ENCODE measurements at regions not wholly inside any gene's neighbourhood (a gene's known extent, or its start where the extent isn't known, plus 50 kb on each side); places are given as distances from the start of the nearest gene placed in this dataset.

- TF ChIP-seq, protein P1, sequence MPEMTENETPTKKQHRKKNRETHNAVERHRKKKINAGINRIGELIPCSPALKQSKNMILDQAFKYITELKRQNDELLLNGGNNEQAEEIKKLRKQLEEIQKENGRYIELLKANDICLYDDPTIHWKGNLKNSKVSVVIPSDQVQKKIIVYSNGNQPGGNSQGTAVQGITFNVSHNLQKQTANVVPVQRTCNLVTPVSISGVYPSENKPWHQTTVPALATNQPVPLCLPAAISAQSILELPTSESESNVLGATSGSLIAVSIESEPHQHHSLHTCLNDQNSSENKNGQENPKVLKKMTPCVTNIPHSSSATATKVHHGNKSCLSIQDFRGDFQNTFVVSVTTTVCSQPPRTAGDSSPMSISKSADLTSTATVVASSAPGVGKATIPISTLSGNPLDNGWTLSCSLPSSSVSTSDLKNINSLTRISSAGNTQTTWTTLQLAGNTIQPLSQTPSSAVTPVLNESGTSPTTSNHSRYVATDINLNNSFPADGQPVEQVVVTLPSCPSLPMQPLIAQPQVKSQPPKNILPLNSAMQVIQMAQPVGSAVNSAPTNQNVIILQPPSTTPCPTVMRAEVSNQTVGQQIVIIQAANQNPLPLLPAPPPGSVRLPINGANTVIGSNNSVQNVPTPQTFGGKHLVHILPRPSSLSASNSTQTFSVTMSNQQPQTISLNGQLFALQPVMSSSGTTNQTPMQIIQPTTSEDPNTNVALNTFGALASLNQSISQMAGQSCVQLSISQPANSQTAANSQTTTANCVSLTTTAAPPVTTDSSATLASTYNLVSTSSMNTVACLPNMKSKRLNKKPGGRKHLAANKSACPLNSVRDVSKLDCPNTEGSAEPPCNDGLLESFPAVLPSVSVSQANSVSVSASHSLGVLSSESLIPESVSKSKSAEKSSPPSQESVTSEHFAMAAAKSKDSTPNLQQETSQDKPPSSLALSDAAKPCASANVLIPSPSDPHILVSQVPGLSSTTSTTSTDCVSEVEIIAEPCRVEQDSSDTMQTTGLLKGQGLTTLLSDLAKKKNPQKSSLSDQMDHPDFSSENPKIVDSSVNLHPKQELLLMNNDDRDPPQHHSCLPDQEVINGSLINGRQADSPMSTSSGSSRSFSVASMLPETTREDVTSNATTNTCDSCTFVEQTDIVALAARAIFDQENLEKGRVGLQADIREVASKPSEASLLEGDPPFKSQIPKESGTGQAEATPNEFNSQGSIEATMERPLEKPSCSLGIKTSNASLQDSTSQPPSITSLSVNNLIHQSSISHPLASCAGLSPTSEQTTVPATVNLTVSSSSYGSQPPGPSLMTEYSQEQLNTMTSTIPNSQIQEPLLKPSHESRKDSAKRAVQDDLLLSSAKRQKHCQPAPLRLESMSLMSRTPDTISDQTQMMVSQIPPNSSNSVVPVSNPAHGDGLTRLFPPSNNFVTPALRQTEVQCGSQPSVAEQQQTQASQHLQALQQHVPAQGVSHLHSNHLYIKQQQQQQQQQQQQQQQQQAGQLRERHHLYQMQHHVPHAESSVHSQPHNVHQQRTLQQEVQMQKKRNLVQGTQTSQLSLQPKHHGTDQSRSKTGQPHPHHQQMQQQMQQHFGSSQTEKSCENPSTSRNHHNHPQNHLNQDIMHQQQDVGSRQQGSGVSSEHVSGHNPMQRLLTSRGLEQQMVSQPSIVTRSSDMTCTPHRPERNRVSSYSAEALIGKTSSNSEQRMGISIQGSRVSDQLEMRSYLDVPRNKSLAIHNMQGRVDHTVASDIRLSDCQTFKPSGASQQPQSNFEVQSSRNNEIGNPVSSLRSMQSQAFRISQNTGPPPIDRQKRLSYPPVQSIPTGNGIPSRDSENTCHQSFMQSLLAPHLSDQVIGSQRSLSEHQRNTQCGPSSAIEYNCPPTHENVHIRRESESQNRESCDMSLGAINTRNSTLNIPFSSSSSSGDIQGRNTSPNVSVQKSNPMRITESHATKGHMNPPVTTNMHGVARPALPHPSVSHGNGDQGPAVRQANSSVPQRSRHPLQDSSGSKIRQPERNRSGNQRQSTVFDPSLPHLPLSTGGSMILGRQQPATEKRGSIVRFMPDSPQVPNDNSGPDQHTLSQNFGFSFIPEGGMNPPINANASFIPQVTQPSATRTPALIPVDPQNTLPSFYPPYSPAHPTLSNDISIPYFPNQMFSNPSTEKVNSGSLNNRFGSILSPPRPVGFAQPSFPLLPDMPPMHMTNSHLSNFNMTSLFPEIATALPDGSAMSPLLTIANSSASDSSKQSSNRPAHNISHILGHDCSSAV (CRISPR knock-in tag; IDR thresholded peaks at IDR 0.05; ENCODE audit: borderline replicate concordance): no peak
- TF ChIP-seq RFX5 (IDR thresholded peaks at IDR 0.05; ENCODE audit: low read depth, low read length): no peak
- no peak for TF ChIP-seq KDM6A (CRISPR knock-in tag; IDR thresholded peaks at IDR 0.05; ENCODE audit: low read depth)
- TF ChIP-seq MXI1 (IDR thresholded peaks at IDR 0.05; ENCODE audit: borderline replicate concordance, low read depth, low read length): no peak
Measured at GRCh38 chr4:166414431-166414830, 541.4 kb downstream of the TLL1 start (continued).

DNA sequence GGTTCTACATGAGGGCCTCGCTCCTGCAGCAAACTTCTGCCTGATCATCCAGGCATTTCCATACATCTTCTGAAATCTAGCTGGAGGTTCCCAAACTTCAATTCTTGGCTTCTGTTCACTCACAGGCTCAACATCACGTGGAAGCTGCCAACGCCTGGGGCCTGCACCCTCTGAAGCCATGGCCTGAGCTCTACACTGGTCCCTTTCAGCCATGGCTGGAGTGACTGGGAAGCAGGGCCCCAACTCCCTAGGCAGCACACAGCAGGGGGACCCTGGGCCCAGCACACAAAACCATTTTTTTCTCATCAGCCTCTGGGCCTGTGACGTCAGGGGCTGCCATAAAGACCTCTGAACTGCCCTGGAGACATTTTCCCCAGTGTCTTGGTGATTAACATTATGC lies 542.7 kb downstream of the TLL1 start:
- no peak for DNase-seq (ENCODE audit: low spot score)
- 0% methylated on average over 3 of the region's 4 CpGs for WGBS (ENCODE audit: low lambda C conversion rate)
- TF ChIP-seq WIZ (CRISPR knock-in tag; IDR thresholded peaks at IDR 0.05) (no peak), TAF15 (IDR thresholded peaks at IDR 0.05; ENCODE audit: low read depth, low read length, poor library complexity, severe bottlenecking) (no peak), CREB1 (IDR thresholded peaks at IDR 0.05) (peak; percentile 78), CREB1 (CRISPR knock-in tag; IDR thresholded peaks at IDR 0.05) (no peak), SALL1 (CRISPR knock-in tag; IDR thresholded peaks at IDR 0.05) (no peak)
- TF ChIP-seq, protein P2, sequence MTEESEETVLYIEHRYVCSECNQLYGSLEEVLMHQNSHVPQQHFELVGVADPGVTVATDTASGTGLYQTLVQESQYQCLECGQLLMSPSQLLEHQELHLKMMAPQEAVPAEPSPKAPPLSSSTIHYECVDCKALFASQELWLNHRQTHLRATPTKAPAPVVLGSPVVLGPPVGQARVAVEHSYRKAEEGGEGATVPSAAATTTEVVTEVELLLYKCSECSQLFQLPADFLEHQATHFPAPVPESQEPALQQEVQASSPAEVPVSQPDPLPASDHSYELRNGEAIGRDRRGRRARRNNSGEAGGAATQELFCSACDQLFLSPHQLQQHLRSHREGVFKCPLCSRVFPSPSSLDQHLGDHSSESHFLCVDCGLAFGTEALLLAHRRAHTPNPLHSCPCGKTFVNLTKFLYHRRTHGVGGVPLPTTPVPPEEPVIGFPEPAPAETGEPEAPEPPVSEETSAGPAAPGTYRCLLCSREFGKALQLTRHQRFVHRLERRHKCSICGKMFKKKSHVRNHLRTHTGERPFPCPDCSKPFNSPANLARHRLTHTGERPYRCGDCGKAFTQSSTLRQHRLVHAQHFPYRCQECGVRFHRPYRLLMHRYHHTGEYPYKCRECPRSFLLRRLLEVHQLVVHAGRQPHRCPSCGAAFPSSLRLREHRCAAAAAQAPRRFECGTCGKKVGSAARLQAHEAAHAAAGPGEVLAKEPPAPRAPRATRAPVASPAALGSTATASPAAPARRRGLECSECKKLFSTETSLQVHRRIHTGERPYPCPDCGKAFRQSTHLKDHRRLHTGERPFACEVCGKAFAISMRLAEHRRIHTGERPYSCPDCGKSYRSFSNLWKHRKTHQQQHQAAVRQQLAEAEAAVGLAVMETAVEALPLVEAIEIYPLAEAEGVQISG (CRISPR knock-in tag; IDR thresholded peaks at IDR 0.05): no peak
- no TSS peak for BruUV-seq (replicated peaks)
- no peak overlapping the region for H3K4me2 ChIP-seq (ENCODE audit: low read depth, low read length)
- H3K4me1 ChIP-seq (ENCODE audit: insufficient read depth, low read length): no peaks in the 10 kb centered on the region
- H3K9ac ChIP-seq (ENCODE audit: insufficient read depth, low read depth, low read length): no peak overlapping the region
- no peak for FAIRE-seq
- H3K27ac ChIP-seq (ENCODE audit: extremely low read length, insufficient read depth, low read length): no peak overlapping the region
- intact Hi-C loops (cut with micrococcal nuclease; ENCODE audit: unreplicated experiment): no loop called here
- in situ Hi-C loops (cut with HindIII; ENCODE audit: extremely low pct_ligation_motif_present, low pct_unique_long_range_greater_than_20kb): no loop called here
- no peaks in the 10 kb centered on the region for H3K27me3 ChIP-seq (ENCODE audit: control insufficient read depth in 1 of 2, insufficient read depth in 2 of 2, low read length in 2 of 2)
- no peak overlapping the region for H2AFZ ChIP-seq (ENCODE audit: low read length)
- POLR2A ChIA-PET: no interaction called here
- CTCF ChIA-PET (ENCODE audit: low intra/inter-chr PET ratio, low total read pairs): no interaction called here
- H3K9me3 ChIP-seq (ENCODE audit: low read length): peaks cover 13% of the 10 kb centered on the region; the same call in 1 of the 2 replicates
- no peak overlapping the region for H3K4me3 ChIP-seq (replicated peaks in 1 of 3; ENCODE audit: insufficient read depth in 1 of 3, low read depth in 2 of 3, low read length in 3 of 3)
- no peak for ATAC-seq
- H3K36me3 ChIP-seq (replicated peaks in 1 of 2; ENCODE audit: control insufficient read depth in 1 of 2, insufficient read depth in 2 of 2, low read length in 2 of 2): no peaks in the 10 kb centered on the region
- no peaks in the 10 kb centered on the region for H4K20me1 ChIP-seq (ENCODE audit: insufficient read depth, low read length)
- no peaks in the 10 kb centered on the region for H3K79me2 ChIP-seq (ENCODE audit: insufficient read depth, low read length)
